RWPE2 (cell line): ENCODE measurements at regions not wholly inside any gene's neighbourhood (a gene's known extent, or its start where the extent isn't known, plus 50 kb on each side); places are given as distances from the start of the nearest gene placed in this dataset.

Experiments used
- ATAC-seq: fragments of 200-7000 bp; cut with Tn5 transposase; 3 replicates; pipeline ENCODE4 v1.9.1; 2021; ENCODE audit warnings: low read depth
- DNase-seq: peaks from one replicate; pipeline ENCODE4 v3.0.0-alpha.2; 2020; ENCODE audit warnings: low spot score
- H3K27ac ChIP-seq: fragments of 450-650 bp; 2 replicates; pipeline ENCODE4 v1.5.1; 2017; ENCODE audit warnings: mild to moderate bottlenecking; ENCODE audit not compliant: poor library complexity, severe bottlenecking
- H3K27me3 ChIP-seq: fragments of 250-450 bp; sonication (Bioruptor Pico); 2 replicates; pipeline ENCODE4 v1.5.1; 2021; ENCODE audit warnings: mild to moderate bottlenecking, moderate library complexity; ENCODE audit not compliant: insufficient read depth, poor library complexity, severe bottlenecking
- H3K36me3 ChIP-seq: fragments of 250-450 bp; sonication (Bioruptor Pico); 2 replicates; pipeline ENCODE4 v1.5.1; 2020; ENCODE audit warnings: low read depth, mild to moderate bottlenecking, moderate library complexity
- H3K4me1 ChIP-seq: fragments of 250-450 bp; sonication (Bioruptor Pico); 2 replicates; pipeline ENCODE4 v1.5.1; 2021; ENCODE audit warnings: mild to moderate bottlenecking, moderate library complexity; ENCODE audit not compliant: insufficient read depth, poor library complexity, severe bottlenecking
- H3K4me3 ChIP-seq: fragments of 250-450 bp; sonication (Bioruptor Pico); 2 replicates; pipeline ENCODE4 v1.5.1; 2021; ENCODE audit warnings: mild to moderate bottlenecking, moderate library complexity; ENCODE audit not compliant: severe bottlenecking
- H3K9me3 ChIP-seq: fragments of 250-450 bp; sonication (Bioruptor Pico); 2 replicates; pipeline ENCODE4 v1.5.1; 2021; ENCODE audit warnings: mild to moderate bottlenecking, moderate library complexity; ENCODE audit not compliant: severe bottlenecking
- TF ChIP-seq, protein P1 (sequence below): fragments of 450-650 bp; IDR thresholded peaks from one replicate; pipeline ENCODE4 v1.5.1; 2017; ENCODE audit warnings: mild to moderate bottlenecking, moderate library complexity; ENCODE audit not compliant: poor library complexity, severe bottlenecking

DNA sequence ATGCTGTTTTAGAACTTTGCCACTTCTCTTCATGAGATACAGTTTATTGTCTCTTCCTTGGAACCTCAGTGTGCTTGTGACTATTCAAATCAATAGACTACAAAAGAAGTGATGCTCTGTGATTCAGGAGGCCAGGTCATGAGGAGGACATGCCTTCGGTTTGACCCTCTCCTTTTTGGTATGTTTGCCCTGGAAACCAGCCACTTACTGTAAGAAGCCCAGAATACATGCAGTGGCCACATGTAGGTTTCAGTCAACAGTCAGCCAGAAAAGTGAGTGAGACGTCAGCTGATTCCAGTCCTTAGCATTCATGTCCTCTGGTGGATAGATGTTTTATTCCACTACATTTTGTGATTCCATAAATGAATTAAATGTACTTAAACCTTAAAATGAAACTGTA is 328.7 kb downstream of the PCDH18 start:
- Histone ChIP-seq H3K4me3 (no peak overlapping the region), H3K36me3 (no peaks in the 10 kb centered on the region), H3K4me1 (no peaks in the 10 kb centered on the region), H3K27ac (no peak overlapping the region), H3K27me3 (no peaks in the 10 kb centered on the region), H3K9me3 (no peaks in the 10 kb centered on the region)
- TF ChIP-seq, protein P1, sequence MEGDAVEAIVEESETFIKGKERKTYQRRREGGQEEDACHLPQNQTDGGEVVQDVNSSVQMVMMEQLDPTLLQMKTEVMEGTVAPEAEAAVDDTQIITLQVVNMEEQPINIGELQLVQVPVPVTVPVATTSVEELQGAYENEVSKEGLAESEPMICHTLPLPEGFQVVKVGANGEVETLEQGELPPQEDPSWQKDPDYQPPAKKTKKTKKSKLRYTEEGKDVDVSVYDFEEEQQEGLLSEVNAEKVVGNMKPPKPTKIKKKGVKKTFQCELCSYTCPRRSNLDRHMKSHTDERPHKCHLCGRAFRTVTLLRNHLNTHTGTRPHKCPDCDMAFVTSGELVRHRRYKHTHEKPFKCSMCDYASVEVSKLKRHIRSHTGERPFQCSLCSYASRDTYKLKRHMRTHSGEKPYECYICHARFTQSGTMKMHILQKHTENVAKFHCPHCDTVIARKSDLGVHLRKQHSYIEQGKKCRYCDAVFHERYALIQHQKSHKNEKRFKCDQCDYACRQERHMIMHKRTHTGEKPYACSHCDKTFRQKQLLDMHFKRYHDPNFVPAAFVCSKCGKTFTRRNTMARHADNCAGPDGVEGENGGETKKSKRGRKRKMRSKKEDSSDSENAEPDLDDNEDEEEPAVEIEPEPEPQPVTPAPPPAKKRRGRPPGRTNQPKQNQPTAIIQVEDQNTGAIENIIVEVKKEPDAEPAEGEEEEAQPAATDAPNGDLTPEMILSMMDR = no peak
- DNase-seq (no peak), ATAC-seq (no peak)

DNA sequence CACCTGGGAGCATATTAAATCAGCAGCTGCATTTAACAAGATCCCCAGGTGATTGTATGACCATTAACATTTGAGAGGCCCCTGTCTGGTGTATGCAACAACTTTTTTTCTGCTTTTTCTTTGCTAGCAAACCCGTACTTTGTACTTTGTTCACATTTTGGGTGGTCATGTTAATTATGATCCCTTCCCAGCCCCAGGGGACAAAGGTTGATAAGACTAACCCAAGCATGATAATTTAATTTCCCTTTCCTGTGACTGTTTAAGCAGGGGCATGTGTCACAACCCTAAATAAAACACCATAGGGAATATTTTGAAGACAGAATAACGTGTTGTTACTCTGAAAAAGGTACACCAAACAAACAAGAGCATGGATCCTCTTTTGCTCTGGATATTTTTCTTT is 332.0 kb downstream of the PCDH18 start:
- Histone ChIP-seq H3K27me3 (no peaks in the 10 kb centered on the region), H3K36me3 (no peaks in the 10 kb centered on the region), H3K4me3 (no peak overlapping the region), H3K27ac (no peak overlapping the region), H3K4me1 (no peaks in the 10 kb centered on the region), H3K9me3 (no peaks in the 10 kb centered on the region)
- ATAC-seq (no peak), DNase-seq (no peak)
- TF ChIP-seq, protein P1 = no peak

DNA sequence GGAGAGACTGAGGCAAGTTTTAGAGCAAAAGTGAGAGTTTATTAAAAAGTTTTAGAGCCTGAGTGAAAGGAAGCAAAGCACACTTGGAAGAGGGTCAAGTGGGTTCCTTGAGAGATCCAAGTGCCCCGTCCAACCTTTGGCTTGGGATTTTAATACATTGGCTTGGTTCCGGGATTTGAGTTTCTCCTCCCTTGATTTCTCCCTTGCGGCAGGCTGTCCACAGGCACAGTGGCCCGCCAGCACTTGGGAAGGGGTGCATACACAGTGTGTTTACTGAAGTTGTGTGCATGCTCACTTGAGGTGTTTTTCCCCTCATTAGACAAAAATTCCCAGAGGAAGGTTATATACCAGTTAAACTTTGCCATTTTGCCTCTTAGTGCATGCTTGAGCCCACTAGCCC is 333.5 kb downstream of the PCDH18 start:
- TF ChIP-seq, protein P1 = no peak
- Histone ChIP-seq H3K36me3 (no peaks in the 10 kb centered on the region), H3K27ac (no peak overlapping the region), H3K4me1 (no peaks in the 10 kb centered on the region), H3K9me3 (no peaks in the 10 kb centered on the region), H3K27me3 (no peaks in the 10 kb centered on the region), H3K4me3 (no peak overlapping the region)
- no peak for ATAC-seq
- no peak for DNase-seq

DNA sequence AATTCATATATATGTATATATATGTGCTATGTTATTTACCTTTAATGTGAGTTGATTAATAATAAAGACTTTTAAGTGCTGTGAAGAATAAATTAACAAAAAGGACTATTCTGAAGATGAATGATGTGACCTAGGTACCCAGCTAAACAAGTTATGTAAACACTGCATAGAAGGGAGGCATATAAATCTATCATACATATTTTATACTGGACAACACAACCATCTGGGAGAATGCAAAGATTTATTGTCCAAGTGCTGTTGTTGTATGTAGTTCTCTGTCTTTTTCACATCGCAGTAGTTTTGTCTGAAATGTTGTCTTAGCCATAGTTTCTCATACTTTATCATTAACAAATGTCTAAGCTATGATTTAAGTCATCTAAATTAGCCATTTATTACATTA is 337.6 kb downstream of the PCDH18 start:
- TF ChIP-seq, protein P1 = no peak
- Histone ChIP-seq H3K36me3 (no peaks in the 10 kb centered on the region), H3K27ac (no peak overlapping the region), H3K4me3 (no peak overlapping the region), H3K9me3 (no peaks in the 10 kb centered on the region), H3K4me1 (no peaks in the 10 kb centered on the region), H3K27me3 (no peaks in the 10 kb centered on the region)
- ATAC-seq (no peak), DNase-seq (no peak)

DNA sequence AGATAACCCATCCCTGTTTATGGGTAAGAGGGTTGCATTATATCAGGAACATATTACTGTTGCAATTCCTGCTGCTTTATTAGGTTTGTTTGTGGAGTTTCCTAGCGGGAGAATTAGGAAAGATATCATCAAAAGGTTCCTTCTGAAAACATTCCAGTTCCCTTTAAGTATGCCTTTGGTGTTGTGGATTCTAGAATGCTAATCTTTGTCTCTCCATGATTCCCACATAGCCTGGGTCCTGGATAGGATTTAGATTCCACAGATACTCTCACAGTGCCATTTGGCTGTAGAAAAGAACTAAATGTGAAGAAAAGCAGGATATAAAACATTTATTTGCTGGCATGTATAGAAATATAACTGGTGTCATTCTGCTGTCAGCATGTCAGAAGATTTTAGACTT is 338.7 kb downstream of the PCDH18 start:
- TF ChIP-seq, protein P1 = no peak
- DNase-seq (no peak), ATAC-seq (no peak)
- Histone ChIP-seq H3K27me3 (no peaks in the 10 kb centered on the region), H3K4me3 (no peak overlapping the region), H3K27ac (no peak overlapping the region), H3K36me3 (no peaks in the 10 kb centered on the region), H3K4me1 (no peaks in the 10 kb centered on the region), H3K9me3 (no peaks in the 10 kb centered on the region)
